ENCODE measurements at regions not wholly inside any gene's neighbourhood (a gene's known extent, or its start where the extent isn't known, plus 50 kb on each side); places are given as distances from the start of the nearest gene placed in this dataset.

DNA sequence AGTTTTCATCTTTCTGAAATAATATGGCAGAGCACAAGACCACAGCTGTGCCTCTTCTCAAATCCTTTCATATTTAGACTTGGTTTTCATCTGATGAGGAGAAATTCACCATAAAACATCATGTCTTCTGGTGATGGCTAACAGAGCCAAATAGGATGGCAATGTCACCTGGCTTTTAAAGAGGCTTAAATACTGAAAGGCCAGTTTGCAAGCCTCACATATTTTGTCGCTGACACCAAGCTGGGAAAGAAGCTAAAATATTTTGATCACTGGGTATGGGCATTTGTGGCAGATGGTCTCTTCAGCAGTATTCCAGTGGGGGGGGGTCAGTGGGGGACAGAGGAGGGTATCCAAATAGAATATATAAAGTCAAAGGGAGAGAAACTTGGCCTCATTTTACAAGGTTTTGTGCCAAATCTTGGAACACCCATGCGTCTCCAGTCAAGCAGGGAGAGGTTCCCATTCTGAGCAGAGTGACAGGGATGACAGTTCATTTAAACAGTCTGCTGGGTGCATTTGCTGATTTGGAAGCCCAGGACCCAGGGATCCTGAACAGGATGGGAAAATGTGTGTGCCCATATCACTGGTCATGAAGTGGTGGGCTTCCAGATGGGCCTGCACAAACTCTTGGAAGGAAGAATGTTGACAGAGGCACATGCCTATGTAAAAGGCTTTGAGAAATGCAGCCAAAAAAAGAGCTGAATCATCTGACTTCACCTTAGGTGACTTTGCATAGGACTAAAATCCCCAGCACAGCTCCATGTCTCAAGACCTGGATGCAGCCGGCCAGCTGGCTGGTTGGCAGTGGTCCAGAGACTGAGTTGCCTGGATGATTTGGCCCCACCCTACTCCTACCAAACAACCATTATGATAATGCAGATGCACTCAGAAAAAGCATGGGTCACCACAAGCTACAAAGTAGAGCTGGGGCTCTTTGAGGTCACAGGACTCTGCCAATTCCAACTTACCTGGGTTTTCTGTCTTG, 484.4 kb upstream of the NR3C2 start (continued):
- TF ChIP-seq, protein P1, sequence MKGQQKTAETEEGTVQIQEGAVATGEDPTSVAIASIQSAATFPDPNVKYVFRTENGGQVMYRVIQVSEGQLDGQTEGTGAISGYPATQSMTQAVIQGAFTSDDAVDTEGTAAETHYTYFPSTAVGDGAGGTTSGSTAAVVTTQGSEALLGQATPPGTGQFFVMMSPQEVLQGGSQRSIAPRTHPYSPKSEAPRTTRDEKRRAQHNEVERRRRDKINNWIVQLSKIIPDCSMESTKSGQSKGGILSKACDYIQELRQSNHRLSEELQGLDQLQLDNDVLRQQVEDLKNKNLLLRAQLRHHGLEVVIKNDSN (IDR thresholded peaks at IDR 0.05; ENCODE audit: borderline replicate concordance, low read depth), result no peak
- TF ChIP-seq POLR2AphosphoS5 (IDR thresholded peaks at IDR 0.05; ENCODE audit: low read depth, low read length), result no peak
- no peak for TF ChIP-seq RAD21 (IDR thresholded peaks at IDR 0.05; ENCODE audit: low read length)
- no peak for TF ChIP-seq TAF1 (IDR thresholded peaks at IDR 0.05; ENCODE audit: borderline replicate concordance, low read depth, low read length)

DNA sequence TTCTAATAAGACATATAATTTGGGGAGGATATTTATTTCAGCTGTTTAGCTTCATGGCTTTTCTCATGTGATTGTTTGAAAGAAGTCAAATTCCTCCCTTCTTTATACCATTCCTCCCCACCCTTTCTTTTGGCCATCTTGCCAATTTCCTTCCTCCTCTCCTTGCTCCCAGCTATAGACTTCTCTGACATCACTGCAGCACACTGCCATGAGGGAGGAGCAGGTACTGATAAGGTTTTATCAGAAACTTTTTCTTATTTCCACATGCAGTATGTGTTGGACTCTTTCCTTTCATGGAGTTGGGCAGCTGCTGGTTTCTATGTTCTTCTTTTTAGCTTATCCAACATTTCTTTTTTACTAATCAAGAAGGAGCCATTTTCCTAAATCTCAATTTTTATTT, 481.7 kb upstream of the NR3C2 start:
- H2AFZ ChIP-seq (ENCODE audit: low read depth), result no peak overlapping the region
- H3K4me2 ChIP-seq, result no peak overlapping the region
- ChIA-PET CTCF (no interaction called here), POLR2A (no interaction called here)
- TF ChIP-seq EZH2phosphoT487 (IDR thresholded peaks at IDR 0.05; ENCODE audit: borderline replicate concordance, low read depth) (no peak), RCOR1 (IDR thresholded peaks at IDR 0.05; ENCODE audit: low read length) (no peak), TEAD4 (IDR thresholded peaks at IDR 0.05; ENCODE audit: borderline replicate concordance, insufficient read depth) (no peak), NRF1 (IDR thresholded peaks at IDR 0.05; ENCODE audit: low read depth, low read length) (no peak), POLR2AphosphoS5 (IDR thresholded peaks at IDR 0.05; ENCODE audit: low read depth, low read length) (no peak), TCF12 (IDR thresholded peaks at IDR 0.05) (no peak), SIN3A (IDR thresholded peaks at IDR 0.05; ENCODE audit: borderline replicate concordance, low read depth, low read length) (no peak), RFX5 (IDR thresholded peaks at IDR 0.05; ENCODE audit: low read length) (no peak), MEF2A (IDR thresholded peaks at IDR 0.05; ENCODE audit: borderline replicate concordance, low read depth) (no peak), EP300 (IDR thresholded peaks at IDR 0.05; ENCODE audit: borderline replicate concordance in 1 of 2, low read depth in 1 of 2, low read length in 1 of 2) (no peak)
- TF ChIP-seq, protein P2, sequence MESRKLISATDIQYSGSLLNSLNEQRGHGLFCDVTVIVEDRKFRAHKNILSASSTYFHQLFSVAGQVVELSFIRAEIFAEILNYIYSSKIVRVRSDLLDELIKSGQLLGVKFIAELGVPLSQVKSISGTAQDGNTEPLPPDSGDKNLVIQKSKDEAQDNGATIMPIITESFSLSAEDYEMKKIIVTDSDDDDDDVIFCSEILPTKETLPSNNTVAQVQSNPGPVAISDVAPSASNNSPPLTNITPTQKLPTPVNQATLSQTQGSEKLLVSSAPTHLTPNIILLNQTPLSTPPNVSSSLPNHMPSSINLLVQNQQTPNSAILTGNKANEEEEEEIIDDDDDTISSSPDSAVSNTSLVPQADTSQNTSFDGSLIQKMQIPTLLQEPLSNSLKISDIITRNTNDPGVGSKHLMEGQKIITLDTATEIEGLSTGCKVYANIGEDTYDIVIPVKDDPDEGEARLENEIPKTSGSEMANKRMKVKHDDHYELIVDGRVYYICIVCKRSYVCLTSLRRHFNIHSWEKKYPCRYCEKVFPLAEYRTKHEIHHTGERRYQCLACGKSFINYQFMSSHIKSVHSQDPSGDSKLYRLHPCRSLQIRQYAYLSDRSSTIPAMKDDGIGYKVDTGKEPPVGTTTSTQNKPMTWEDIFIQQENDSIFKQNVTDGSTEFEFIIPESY (IDR thresholded peaks at IDR 0.05; ENCODE audit: borderline replicate concordance, low read depth), result no peak
- TF ChIP-seq, protein P3, sequence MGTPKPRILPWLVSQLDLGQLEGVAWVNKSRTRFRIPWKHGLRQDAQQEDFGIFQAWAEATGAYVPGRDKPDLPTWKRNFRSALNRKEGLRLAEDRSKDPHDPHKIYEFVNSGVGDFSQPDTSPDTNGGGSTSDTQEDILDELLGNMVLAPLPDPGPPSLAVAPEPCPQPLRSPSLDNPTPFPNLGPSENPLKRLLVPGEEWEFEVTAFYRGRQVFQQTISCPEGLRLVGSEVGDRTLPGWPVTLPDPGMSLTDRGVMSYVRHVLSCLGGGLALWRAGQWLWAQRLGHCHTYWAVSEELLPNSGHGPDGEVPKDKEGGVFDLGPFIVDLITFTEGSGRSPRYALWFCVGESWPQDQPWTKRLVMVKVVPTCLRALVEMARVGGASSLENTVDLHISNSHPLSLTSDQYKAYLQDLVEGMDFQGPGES (IDR thresholded peaks at IDR 0.05; ENCODE audit: low read depth, low read length), result no peak
- no peak overlapping the region for H3K27ac ChIP-seq (ENCODE audit: low read depth in 2 of 2, low read length in 1 of 2)
- H3K4me1 ChIP-seq (ENCODE audit: control insufficient read depth in 1 of 2, insufficient read depth in 2 of 2, low read depth in 1 of 2, low read length in 1 of 2), result no peaks in the 10 kb centered on the region
- H4K20me1 ChIP-seq (ENCODE audit: insufficient read depth), result no peaks in the 10 kb centered on the region
- no peaks in the 10 kb centered on the region for H3K9me2 ChIP-seq
- no peaks in the 10 kb centered on the region for H3K27me3 ChIP-seq (ENCODE audit: insufficient read depth)
- DNase-seq, result no peak
- H3K79me2 ChIP-seq (ENCODE audit: insufficient read depth), result no peaks in the 10 kb centered on the region
- H3K9ac ChIP-seq, result no peak overlapping the region
- no peak overlapping the region for H3K4me3 ChIP-seq (ENCODE audit: low read depth in 2 of 2, low read length in 1 of 2)
- H3K9me3 ChIP-seq, result no peaks in the 10 kb centered on the region
- H3F3A ChIP-seq (replicated peaks; ENCODE audit: insufficient read depth), result no peaks in the 10 kb centered on the region
- no peaks in the 10 kb centered on the region for H3K36me3 ChIP-seq (replicated peaks in 1 of 2; ENCODE audit: control insufficient read depth in 1 of 2, insufficient read depth in 2 of 2, low read length in 1 of 2)

Data from SK-N-SH (cell line).